ENCODE measurements at regions not wholly inside any gene's neighbourhood (a gene's known extent, or its start where the extent isn't known, plus 50 kb on each side); places are given as distances from the start of the nearest gene placed in this dataset.

- POLR2A ChIA-PET: no interaction called here
- peaks cover 0 to 10% (median 4%) of the 10 kb centered on the region in 5 experiments for H3K9me3 ChIP-seq (ENCODE audit: control extremely low read depth in 1 of 5, control insufficient read depth in 4 of 5, insufficient read depth in 2 of 5, low read depth in 1 of 5, low read length in 4 of 5)
- H3K4me3 ChIP-seq (ENCODE audit: control insufficient read depth in 1 of 7, extremely low read depth in 1 of 7, insufficient read depth in 4 of 7, low read depth in 2 of 7, low read length in 6 of 7): no peak overlapping the region
- no peaks in the 10 kb centered on the region for H3K27me3 ChIP-seq (replicated peaks in 2 of 5; ENCODE audit: control insufficient read depth in 4 of 5, insufficient read depth in 5 of 5, low read length in 4 of 5)
- no peaks in the 10 kb centered on the region for H3K36me3 ChIP-seq (ENCODE audit: control insufficient read depth in 4 of 4, insufficient read depth in 4 of 4, low read length in 3 of 4)
- DNase-seq: no peak
- no peak overlapping the region for H3K27ac ChIP-seq (ENCODE audit: insufficient read depth in 1 of 2, low read depth in 1 of 2, low read length in 2 of 2, poor library complexity in 1 of 2, severe bottlenecking in 2 of 2)
- CTCF ChIA-PET: no interaction called here
- WGBS (ENCODE audit: insufficient coverage): 92% methylated on average over 5 of the region's 6 CpGs
- H3K4me1 ChIP-seq (ENCODE audit: control extremely low read depth in 1 of 4, control insufficient read depth in 4 of 4, insufficient read depth in 4 of 4, low read length in 3 of 4): no peaks in the 10 kb centered on the region
These were observed 254.1 kb upstream of the KCNJ16 start for GRCh38 chr17:69820876-69821473.

GRCh38 chr17:69822314-69822875, 252.6 kb upstream of the KCNJ16 start:
- Histone ChIP-seq H3K4me3 (ENCODE audit: control insufficient read depth in 1 of 7, extremely low read depth in 1 of 7, insufficient read depth in 4 of 7, low read depth in 2 of 7, low read length in 6 of 7) (no peak overlapping the region), H3K9me3 (ENCODE audit: control extremely low read depth in 1 of 5, control insufficient read depth in 4 of 5, insufficient read depth in 2 of 5, low read depth in 1 of 5, low read length in 4 of 5) (peaks cover 0 to 10% (median 4%) of the 10 kb centered on the region in 5 experiments), H3K27ac (ENCODE audit: insufficient read depth in 1 of 2, low read depth in 1 of 2, low read length in 2 of 2, poor library complexity in 1 of 2, severe bottlenecking in 2 of 2) (no peak overlapping the region), H3K27me3 (replicated peaks in 2 of 5; ENCODE audit: control insufficient read depth in 4 of 5, insufficient read depth in 5 of 5, low read length in 4 of 5) (no peaks in the 10 kb centered on the region), H3K4me1 (ENCODE audit: control extremely low read depth in 1 of 4, control insufficient read depth in 4 of 4, insufficient read depth in 4 of 4, low read length in 3 of 4) (no peaks in the 10 kb centered on the region), H3K36me3 (ENCODE audit: control insufficient read depth in 4 of 4, insufficient read depth in 4 of 4, low read length in 3 of 4) (no peaks in the 10 kb centered on the region)
- ChIA-PET CTCF (no interaction called here), POLR2A (no interaction called here)
- 96% methylated on average over 8 of the region's 8 CpGs for WGBS (ENCODE audit: insufficient coverage)
- no peak for DNase-seq

- Histone ChIP-seq H3K36me3 (ENCODE audit: control insufficient read depth in 4 of 4, insufficient read depth in 4 of 4, low read length in 3 of 4) (no peaks in the 10 kb centered on the region), H3K27ac (ENCODE audit: insufficient read depth in 1 of 2, low read depth in 1 of 2, low read length in 2 of 2, poor library complexity in 1 of 2, severe bottlenecking in 2 of 2) (no peak overlapping the region), H3K27me3 (replicated peaks in 2 of 5; ENCODE audit: control insufficient read depth in 4 of 5, insufficient read depth in 5 of 5, low read length in 4 of 5) (no peaks in the 10 kb centered on the region), H3K4me1 (ENCODE audit: control extremely low read depth in 1 of 4, control insufficient read depth in 4 of 4, insufficient read depth in 4 of 4, low read length in 3 of 4) (no peaks in the 10 kb centered on the region), H3K4me3 (ENCODE audit: control insufficient read depth in 1 of 7, extremely low read depth in 1 of 7, insufficient read depth in 4 of 7, low read depth in 2 of 7, low read length in 6 of 7) (no peak overlapping the region), H3K9me3 (ENCODE audit: control extremely low read depth in 1 of 5, control insufficient read depth in 4 of 5, insufficient read depth in 2 of 5, low read depth in 1 of 5, low read length in 4 of 5) (no peaks in the 10 kb centered on the region)
- no peak for DNase-seq
- 69% methylated on average over 2 of the region's 6 CpGs for whole genome bisulfite sequencing (ENCODE audit: insufficient coverage)
- CTCF ChIA-PET: no interaction called here
- POLR2A ChIA-PET: no interaction called here
These were observed 246.9 kb upstream of the KCNJ16 start for GRCh38 chr17:69828087-69828486.

GRCh38 chr17:69834494-69834893, 240.5 kb upstream of the KCNJ16 start:
- H3K4me1 ChIP-seq (ENCODE audit: control extremely low read depth in 1 of 4, control insufficient read depth in 4 of 4, insufficient read depth in 4 of 4, low read length in 3 of 4): no peaks in the 10 kb centered on the region
- WGBS (ENCODE audit: insufficient coverage): 100% methylated on average over 1 of the region's 2 CpGs
- ChIA-PET CTCF (no interaction called here), POLR2A (no interaction called here)
- no peaks in the 10 kb centered on the region for H3K36me3 ChIP-seq (ENCODE audit: control insufficient read depth in 4 of 4, insufficient read depth in 4 of 4, low read length in 3 of 4)
- no peak overlapping the region for H3K4me3 ChIP-seq (ENCODE audit: control insufficient read depth in 1 of 7, extremely low read depth in 1 of 7, insufficient read depth in 4 of 7, low read depth in 2 of 7, low read length in 6 of 7)
- no peak for DNase-seq
- H3K9me3 ChIP-seq (ENCODE audit: control extremely low read depth in 1 of 5, control insufficient read depth in 4 of 5, insufficient read depth in 2 of 5, low read depth in 1 of 5, low read length in 4 of 5): peaks cover 0 to 10% (median 0%) of the 10 kb centered on the region in 5 experiments
- no peaks in the 10 kb centered on the region for H3K27me3 ChIP-seq (replicated peaks in 2 of 5; ENCODE audit: control insufficient read depth in 4 of 5, insufficient read depth in 5 of 5, low read length in 4 of 5)
- no peak overlapping the region for H3K27ac ChIP-seq (ENCODE audit: insufficient read depth in 1 of 2, low read depth in 1 of 2, low read length in 2 of 2, poor library complexity in 1 of 2, severe bottlenecking in 2 of 2)

DNA sequence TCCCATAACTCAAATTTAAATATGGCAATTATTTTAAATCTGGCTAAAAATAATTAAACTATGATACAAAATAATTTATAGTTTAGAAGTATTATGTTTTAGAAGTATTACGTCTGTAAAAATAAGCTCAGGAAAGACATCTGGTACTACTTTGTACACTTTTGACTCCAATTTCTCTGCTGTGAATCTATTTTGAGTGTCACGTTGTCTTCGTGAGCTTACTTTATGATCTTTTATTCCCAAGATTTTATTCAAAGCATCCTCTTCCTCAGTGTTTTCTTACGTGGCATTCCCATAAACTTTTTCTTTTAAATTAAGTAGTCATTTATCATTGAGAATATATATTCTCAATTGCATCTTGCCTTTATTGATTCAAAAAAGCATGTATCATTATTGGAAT, 223.3 kb upstream of the KCNJ16 start:
- peaks cover 0 to 3% (median 0%) of the 10 kb centered on the region in 5 experiments for H3K9me3 ChIP-seq (ENCODE audit: control extremely low read depth in 1 of 5, control insufficient read depth in 4 of 5, insufficient read depth in 2 of 5, low read depth in 1 of 5, low read length in 4 of 5)
- DNase-seq: no peak
- no CpG with 5 or more reads among the region's 4 CpGs for WGBS (ENCODE audit: insufficient coverage)
- no peak overlapping the region for H3K27ac ChIP-seq (ENCODE audit: insufficient read depth in 1 of 2, low read depth in 1 of 2, low read length in 2 of 2, poor library complexity in 1 of 2, severe bottlenecking in 2 of 2)
- CTCF ChIA-PET: no interaction called here
- H3K4me3 ChIP-seq (ENCODE audit: control insufficient read depth in 1 of 7, extremely low read depth in 1 of 7, insufficient read depth in 4 of 7, low read depth in 2 of 7, low read length in 6 of 7): no peak overlapping the region
- POLR2A ChIA-PET: interaction anchor here (0.6 kb wide), 1 partner anchor 256 kb away, joined by 3 read pairs; no protein-coding TSS in a partner anchor
- H3K4me1 ChIP-seq (ENCODE audit: control extremely low read depth in 1 of 4, control insufficient read depth in 4 of 4, insufficient read depth in 4 of 4, low read length in 3 of 4): peaks cover 0 to 3% (median 0%) of the 10 kb centered on the region in 4 experiments
- no peaks in the 10 kb centered on the region for H3K36me3 ChIP-seq (ENCODE audit: control insufficient read depth in 4 of 4, insufficient read depth in 4 of 4, low read length in 3 of 4)
- no peaks in the 10 kb centered on the region for H3K27me3 ChIP-seq (replicated peaks in 2 of 5; ENCODE audit: control insufficient read depth in 4 of 5, insufficient read depth in 5 of 5, low read length in 4 of 5)

- H3K27me3 ChIP-seq (replicated peaks in 2 of 5; ENCODE audit: control insufficient read depth in 4 of 5, insufficient read depth in 5 of 5, low read length in 4 of 5): no peaks in the 10 kb centered on the region
- ChIA-PET POLR2A (no interaction called here), CTCF (no interaction called here)
- H3K9me3 ChIP-seq (ENCODE audit: control extremely low read depth in 1 of 5, control insufficient read depth in 4 of 5, insufficient read depth in 2 of 5, low read depth in 1 of 5, low read length in 4 of 5): peaks cover 0 to 6% (median 2%) of the 10 kb centered on the region in 5 experiments
- peaks cover 0 to 3% (median 0%) of the 10 kb centered on the region in 4 experiments for H3K4me1 ChIP-seq (ENCODE audit: control extremely low read depth in 1 of 4, control insufficient read depth in 4 of 4, insufficient read depth in 4 of 4, low read length in 3 of 4)
- no CpG with 5 or more reads among the region's 4 CpGs for WGBS (ENCODE audit: insufficient coverage)
- no peak overlapping the region for H3K4me3 ChIP-seq (ENCODE audit: control insufficient read depth in 1 of 7, extremely low read depth in 1 of 7, insufficient read depth in 4 of 7, low read depth in 2 of 7, low read length in 6 of 7)
- H3K36me3 ChIP-seq (ENCODE audit: control insufficient read depth in 4 of 4, insufficient read depth in 4 of 4, low read length in 3 of 4): no peaks in the 10 kb centered on the region
- peak in 2 of 3 donors; percentile 52 to 54 for DNase-seq
- no peak overlapping the region for H3K27ac ChIP-seq (ENCODE audit: insufficient read depth in 1 of 2, low read depth in 1 of 2, low read length in 2 of 2, poor library complexity in 1 of 2, severe bottlenecking in 2 of 2)
These were observed 221.3 kb upstream of the KCNJ16 start for GRCh38 chr17:69853541-69854224.

- H3K4me1 ChIP-seq (ENCODE audit: control extremely low read depth in 1 of 4, control insufficient read depth in 4 of 4, insufficient read depth in 4 of 4, low read length in 3 of 4): peaks cover 0 to 3% (median 0%) of the 10 kb centered on the region in 4 experiments
- H3K27ac ChIP-seq (ENCODE audit: insufficient read depth in 1 of 2, low read depth in 1 of 2, low read length in 2 of 2, poor library complexity in 1 of 2, severe bottlenecking in 2 of 2): no peak overlapping the region
- DNase-seq: no peak
- ChIA-PET POLR2A (no interaction called here), CTCF (no interaction called here)
- H3K4me3 ChIP-seq (ENCODE audit: control insufficient read depth in 1 of 7, extremely low read depth in 1 of 7, insufficient read depth in 4 of 7, low read depth in 2 of 7, low read length in 6 of 7): no peak overlapping the region
- H3K36me3 ChIP-seq (ENCODE audit: control insufficient read depth in 4 of 4, insufficient read depth in 4 of 4, low read length in 3 of 4): no peaks in the 10 kb centered on the region
- WGBS (ENCODE audit: insufficient coverage): no CpG with 5 or more reads among the region's 1 CpG
- H3K9me3 ChIP-seq (ENCODE audit: control extremely low read depth in 1 of 5, control insufficient read depth in 4 of 5, insufficient read depth in 2 of 5, low read depth in 1 of 5, low read length in 4 of 5): peaks cover 0 to 10% (median 2%) of the 10 kb centered on the region in 5 experiments
- H3K27me3 ChIP-seq (replicated peaks in 2 of 5; ENCODE audit: control insufficient read depth in 4 of 5, insufficient read depth in 5 of 5, low read length in 4 of 5): no peaks in the 10 kb centered on the region
These were observed 220.7 kb upstream of the KCNJ16 start for GRCh38 chr17:69854225-69854780.

All from common myeloid progenitor, CD34-positive (primary cell).